GM12878 (cell line): ENCODE measurements at regions not wholly inside any gene's neighbourhood (a gene's known extent, or its start where the extent isn't known, plus 50 kb on each side); places are given as distances from the start of the nearest gene placed in this dataset.

Source experiments
- PAX8 ChIP-seq: fragments of 450-650 bp; IDR thresholded peaks from 2 replicates; pipeline ENCODE4 v1.6.1; 2017; ENCODE audit warnings: mild to moderate bottlenecking, moderate library complexity
- TF ChIP-seq, protein P1 (sequence below), 3 experiments: IDR thresholded peaks in 2 of 3; conservative IDR thresholded peaks in 1 of 3; 2 replicates each; pipeline ENCODE4 v1.5.1; 2011; ENCODE audit warnings: low read depth in 3 of 3, low read length in 3 of 3, mild to moderate bottlenecking in 3 of 3, control low read depth in 2 of 3, moderate library complexity in 2 of 3, inconsistent platforms in 1 of 3, mixed read lengths in 1 of 3; ENCODE audit not compliant: control insufficient read depth in 2 of 3, insufficient read depth in 1 of 3; ENCODE audit errors: extremely low read depth in 1 of 3

DNA sequence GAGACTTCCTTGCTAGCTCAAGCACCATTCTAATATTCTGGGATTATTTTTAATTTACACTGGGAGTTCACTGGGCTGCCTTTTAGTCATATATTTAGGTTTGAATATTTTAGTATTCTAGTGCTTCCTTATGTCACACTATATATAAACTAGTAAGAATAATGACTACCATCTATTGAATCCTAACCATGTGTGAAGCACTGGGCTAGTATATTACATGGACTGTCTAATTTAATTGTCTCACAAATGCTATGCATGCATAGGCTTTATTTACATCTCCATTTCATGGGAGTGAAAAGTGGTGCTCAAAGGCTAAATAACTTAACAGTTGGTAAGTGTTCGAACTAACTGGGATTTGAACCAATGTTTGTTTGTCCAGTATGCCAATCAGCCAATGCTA is 272.4 kb downstream of the RND3 start:
- no peak for TF ChIP-seq PAX8
- TF ChIP-seq, protein P1, sequence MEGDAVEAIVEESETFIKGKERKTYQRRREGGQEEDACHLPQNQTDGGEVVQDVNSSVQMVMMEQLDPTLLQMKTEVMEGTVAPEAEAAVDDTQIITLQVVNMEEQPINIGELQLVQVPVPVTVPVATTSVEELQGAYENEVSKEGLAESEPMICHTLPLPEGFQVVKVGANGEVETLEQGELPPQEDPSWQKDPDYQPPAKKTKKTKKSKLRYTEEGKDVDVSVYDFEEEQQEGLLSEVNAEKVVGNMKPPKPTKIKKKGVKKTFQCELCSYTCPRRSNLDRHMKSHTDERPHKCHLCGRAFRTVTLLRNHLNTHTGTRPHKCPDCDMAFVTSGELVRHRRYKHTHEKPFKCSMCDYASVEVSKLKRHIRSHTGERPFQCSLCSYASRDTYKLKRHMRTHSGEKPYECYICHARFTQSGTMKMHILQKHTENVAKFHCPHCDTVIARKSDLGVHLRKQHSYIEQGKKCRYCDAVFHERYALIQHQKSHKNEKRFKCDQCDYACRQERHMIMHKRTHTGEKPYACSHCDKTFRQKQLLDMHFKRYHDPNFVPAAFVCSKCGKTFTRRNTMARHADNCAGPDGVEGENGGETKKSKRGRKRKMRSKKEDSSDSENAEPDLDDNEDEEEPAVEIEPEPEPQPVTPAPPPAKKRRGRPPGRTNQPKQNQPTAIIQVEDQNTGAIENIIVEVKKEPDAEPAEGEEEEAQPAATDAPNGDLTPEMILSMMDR (IDR thresholded peaks at IDR 0.05 in 2 of 3, conservative IDR thresholded peaks at IDR 0.05 in 1 of 3; ENCODE audit: control insufficient read depth in 2 of 3, extremely low read depth in 1 of 3, insufficient read depth in 1 of 3, low read depth in 3 of 3, low read length in 3 of 3), result no peak
